Keratinocyte (primary cell): ENCODE measurements at regions not wholly inside any gene's neighbourhood (a gene's known extent, or its start where the extent isn't known, plus 50 kb on each side); places are given as distances from the start of the nearest gene placed in this dataset.

Source experiments
- DNase-seq: peaks from one replicate; pipeline ENCODE4 v3.0.0-alpha.2; 2011; ENCODE audit warnings: low read depth, missing footprints, low spot score
- FAIRE-seq: peaks from 2 replicates; lab custom pipeline; 2011; peaks lifted over from hg19 to GRCh38; lab: Jason Lieb, UNC
- H2AFZ ChIP-seq: 2 replicates; pipeline ENCODE4 v1.6.0; 2012; ENCODE audit warnings: low read length, control low read depth, inconsistent platforms; ENCODE audit not compliant: control insufficient read depth
- H3K27ac ChIP-seq: 2 replicates; pipeline ENCODE4 v1.5.1; 2011; ENCODE audit warnings: low read length; ENCODE audit not compliant: control insufficient read depth, insufficient read depth
- H3K27me3 ChIP-seq: 3 replicates; pipeline ENCODE4 v1.6.0; 2011; ENCODE audit warnings: low read length; ENCODE audit not compliant: control insufficient read depth, insufficient read depth; ENCODE audit errors: extremely low read depth
- H3K36me3 ChIP-seq, 2 experiments: 2 replicates in 1 of 2; 3 replicates in 1 of 2; pipeline ENCODE4 v1.5.1; 2011; ENCODE audit warnings: low read length in 2 of 2, mild to moderate bottlenecking in 1 of 2; ENCODE audit not compliant: control insufficient read depth in 2 of 2, insufficient read depth in 2 of 2; ENCODE audit errors: extremely low read depth in 1 of 2
- H3K4me1 ChIP-seq: 3 replicates; pipeline ENCODE4 v1.5.1; 2011; ENCODE audit warnings: low read length; ENCODE audit not compliant: control insufficient read depth, insufficient read depth; ENCODE audit errors: extremely low read depth
- H3K4me2 ChIP-seq: 3 replicates; pipeline ENCODE4 v1.6.0; 2011; ENCODE audit warnings: low read depth, low read length; ENCODE audit not compliant: control insufficient read depth, insufficient read depth; ENCODE audit errors: extremely low read depth
- H3K4me3 ChIP-seq, 3 experiments: fragments of 200-600 bp in 1 of 3; sonication (generic) in 1 of 3; 2 replicates in 2 of 3; 3 replicates in 1 of 3; pipeline ENCODE4 v1.5.1; 2011 to 2016; ENCODE audit warnings: low read length in 3 of 3, mild to moderate bottlenecking in 3 of 3, control low read depth in 2 of 3, inconsistent platforms in 1 of 3, low read depth in 1 of 3, mixed read lengths in 1 of 3, mixed run types in 1 of 3, moderate library complexity in 1 of 3; ENCODE audit not compliant: control insufficient read depth in 2 of 3, insufficient read depth in 2 of 3; ENCODE audit errors: extremely low read depth in 1 of 3
- H3K79me2 ChIP-seq: 2 replicates; pipeline ENCODE4 v1.6.0; 2012; ENCODE audit warnings: low read length; ENCODE audit not compliant: control insufficient read depth, insufficient read depth
- H3K9ac ChIP-seq: 3 replicates; pipeline ENCODE4 v1.6.0; 2011; ENCODE audit warnings: low read length; ENCODE audit not compliant: control insufficient read depth, insufficient read depth; ENCODE audit errors: extremely low read depth
- H3K9me1 ChIP-seq: 3 replicates; pipeline ENCODE4 v1.6.0; 2011; ENCODE audit warnings: low read length; ENCODE audit not compliant: control insufficient read depth, insufficient read depth; ENCODE audit errors: extremely low read depth
- H3K9me3 ChIP-seq: 2 replicates; pipeline ENCODE4 v1.5.1; 2012; ENCODE audit warnings: low read depth, low read length; ENCODE audit not compliant: control insufficient read depth
- H4K20me1 ChIP-seq: 3 replicates; pipeline ENCODE4 v1.6.0; 2011; ENCODE audit warnings: low read length; ENCODE audit not compliant: control insufficient read depth, insufficient read depth; ENCODE audit errors: extremely low read depth
- CTCF ChIP-seq, 3 experiments: IDR thresholded peaks in 1 of 3; conservative IDR thresholded peaks in 1 of 3; optimal IDR thresholded peaks in 1 of 3; 2 replicates in 2 of 3; 3 replicates in 1 of 3; pipeline versions ENCODE3 to v1.5.1; 2011; ENCODE audit warnings: low read length in 3 of 3, mild to moderate bottlenecking in 3 of 3, moderate library complexity in 2 of 3, control low read depth in 1 of 3, inconsistent platforms in 1 of 3; ENCODE audit not compliant: insufficient read depth in 2 of 3; ENCODE audit errors: extremely low read depth in 1 of 3
- EZH2 ChIP-seq: IDR thresholded peaks from one replicate; pipeline ENCODE4 v1.6.1; 2012; ENCODE audit warnings: inconsistent platforms, mild to moderate bottlenecking, low read length, moderate library complexity
- dilution Hi-C: fragments of 300-500 bp; cut with MboI; formaldehyde crosslinking; loops from one replicate; pipeline ENCODE4 v1.7.0; 2020; ENCODE audit warnings: low sequenced_read_pairs; ENCODE audit not compliant: extremely low pct_ligation_motif_present

GRCh38 chr22:49052560-49052959, 775.1 kb downstream of the BRD1 start:
- Histone ChIP-seq H3K27ac (no peak overlapping the region), H2AFZ (no peak overlapping the region), H3K9ac (no peak overlapping the region), H3K36me3 (no peaks in the 10 kb centered on the region), H3K4me1 (no peaks in the 10 kb centered on the region), H3K27me3 (no peaks in the 10 kb centered on the region), H3K4me2 (no peak overlapping the region), H3K9me1 (no peaks in the 10 kb centered on the region), H4K20me1 (no peaks in the 10 kb centered on the region), H3K79me2 (no peaks in the 10 kb centered on the region), H3K9me3 (peaks cover 4% of the 10 kb centered on the region), H3K4me3 (peak overlapping the region in 1 of 3 experiments; percentile 31)
- DNase-seq (no peak), FAIRE-seq (no peak)
- TF ChIP-seq EZH2 = no peak
- no peak for TF ChIP-seq CTCF (optimal IDR thresholded peaks at IDR 0.05 in 1 of 3, IDR thresholded peaks at IDR 0.05 in 1 of 3, conservative IDR thresholded peaks at IDR 0.05 in 1 of 3; ENCODE audit: extremely low read depth in 1 of 3, insufficient read depth in 2 of 3, low read length in 3 of 3)
- dilution Hi-C loops = no loop called here

GRCh38 chr22:49052023-49052538, 775.6 kb downstream of the BRD1 start:
- Histone ChIP-seq H3K4me2 (no peak overlapping the region), H3K36me3 (no peaks in the 10 kb centered on the region), H3K4me3 (peak overlapping the region in 1 of 3 experiments; percentile 31), H3K9me1 (no peaks in the 10 kb centered on the region), H3K4me1 (no peaks in the 10 kb centered on the region), H3K79me2 (no peaks in the 10 kb centered on the region), H3K27me3 (no peaks in the 10 kb centered on the region), H3K9me3 (peaks cover 4% of the 10 kb centered on the region), H4K20me1 (no peaks in the 10 kb centered on the region), H2AFZ (no peak overlapping the region), H3K27ac (no peak overlapping the region), H3K9ac (no peak overlapping the region)
- dilution Hi-C loops = no loop called here
- FAIRE-seq = no peak
- DNase-seq = no peak
- TF ChIP-seq CTCF (optimal IDR thresholded peaks at IDR 0.05 in 1 of 3, IDR thresholded peaks at IDR 0.05 in 1 of 3, conservative IDR thresholded peaks at IDR 0.05 in 1 of 3; ENCODE audit: extremely low read depth in 1 of 3, insufficient read depth in 2 of 3, low read length in 3 of 3) = no peak
- no peak for TF ChIP-seq EZH2
